ENCODE measurements at regions not wholly inside any gene's neighbourhood (a gene's known extent, or its start where the extent isn't known, plus 50 kb on each side); places are given as distances from the start of the nearest gene placed in this dataset.

GRCh38 chr12:24073170-24073810 lies 123.8 kb upstream of the SOX5 start (continued):
- TF ChIP-seq E2F8 (IDR thresholded peaks at IDR 0.05; ENCODE audit: low read depth, partially characterized antibody): no peak
- TF ChIP-seq NR2C1 (IDR thresholded peaks at IDR 0.05): no peak
- no peak for TF ChIP-seq NR2C1 (tag; IDR thresholded peaks at IDR 0.05)
- no peak for TF ChIP-seq POLR2AphosphoS5 (IDR thresholded peaks at IDR 0.05; ENCODE audit: control insufficient read depth, insufficient read depth, low read depth, low read length)
- no peak for TF ChIP-seq HMG20A (CRISPR knock-in tag; conservative IDR thresholded peaks at IDR 0.05)
- TF ChIP-seq RFX5 (IDR thresholded peaks at IDR 0.05; ENCODE audit: low read depth, low read length): no peak
- TF ChIP-seq MECOM (CRISPR knock-in tag; IDR thresholded peaks at IDR 0.05): no peak
- TF ChIP-seq CC2D1A (IDR thresholded peaks at IDR 0.05): no peak
- TF ChIP-seq, protein P1, sequence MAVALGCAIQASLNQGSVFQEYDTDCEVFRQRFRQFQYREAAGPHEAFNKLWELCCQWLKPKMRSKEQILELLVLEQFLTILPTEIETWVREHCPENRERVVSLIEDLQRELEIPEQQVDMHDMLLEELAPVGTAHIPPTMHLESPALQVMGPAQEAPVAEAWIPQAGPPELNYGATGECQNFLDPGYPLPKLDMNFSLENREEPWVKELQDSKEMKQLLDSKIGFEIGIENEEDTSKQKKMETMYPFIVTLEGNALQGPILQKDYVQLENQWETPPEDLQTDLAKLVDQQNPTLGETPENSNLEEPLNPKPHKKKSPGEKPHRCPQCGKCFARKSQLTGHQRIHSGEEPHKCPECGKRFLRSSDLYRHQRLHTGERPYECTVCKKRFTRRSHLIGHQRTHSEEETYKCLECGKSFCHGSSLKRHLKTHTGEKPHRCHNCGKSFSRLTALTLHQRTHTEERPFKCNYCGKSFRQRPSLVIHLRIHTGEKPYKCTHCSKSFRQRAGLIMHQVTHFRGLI (CRISPR knock-in tag; IDR thresholded peaks at IDR 0.05): no peak
- TF ChIP-seq NFE2L1 (tag; IDR thresholded peaks at IDR 0.05; ENCODE audit: borderline replicate concordance, low read depth): no peak
- TF ChIP-seq, protein P2, sequence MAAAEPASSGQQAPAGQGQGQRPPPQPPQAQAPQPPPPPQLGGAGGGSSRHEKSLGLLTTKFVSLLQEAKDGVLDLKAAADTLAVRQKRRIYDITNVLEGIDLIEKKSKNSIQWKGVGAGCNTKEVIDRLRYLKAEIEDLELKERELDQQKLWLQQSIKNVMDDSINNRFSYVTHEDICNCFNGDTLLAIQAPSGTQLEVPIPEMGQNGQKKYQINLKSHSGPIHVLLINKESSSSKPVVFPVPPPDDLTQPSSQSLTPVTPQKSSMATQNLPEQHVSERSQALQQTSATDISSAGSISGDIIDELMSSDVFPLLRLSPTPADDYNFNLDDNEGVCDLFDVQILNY (CRISPR knock-in tag; IDR thresholded peaks at IDR 0.05): no peak
